ENCODE measurements at regions not wholly inside any gene's neighbourhood (a gene's known extent, or its start where the extent isn't known, plus 50 kb on each side); places are given as distances from the start of the nearest gene placed in this dataset.
"Not testable (repeated sequence)": the region's sequence is repeated elsewhere in the genome, so short reads cannot be mapped to it uniquely, and the experiment has no call there.

GRCh38 chr12:127457726-127458125 is 809.2 kb upstream of the TMEM132C start:
- DNase-seq (ENCODE audit: low read depth), result no peak

- no peak for DNase-seq (ENCODE audit: low read depth)
Observed at GRCh38 chr12:127459166-127459565, 807.8 kb upstream of the TMEM132C start.

- DNase-seq (ENCODE audit: low read depth), result no peak
Observed at GRCh38 chr12:127459687-127460086, 807.3 kb upstream of the TMEM132C start.

- no peak for DNase-seq (ENCODE audit: low read depth)
Observed at GRCh38 chr12:127463237-127463636, 803.7 kb upstream of the TMEM132C start.

GRCh38 chr12:127469331-127469730 is 797.6 kb upstream of the TMEM132C start:
- DNase-seq (ENCODE audit: low read depth), result no peak

GRCh38 chr12:127473766-127474165 is 793.2 kb upstream of the TMEM132C start:
- DNase-seq (ENCODE audit: low read depth), result no peak

- DNase-seq (ENCODE audit: low read depth), result no peak
Observed at GRCh38 chr12:127479256-127479655, 787.7 kb upstream of the TMEM132C start.

- no peak for DNase-seq (ENCODE audit: low read depth)
Observed at GRCh38 chr12:127480775-127481314, 786.1 kb upstream of the TMEM132C start.

- DNase-seq (ENCODE audit: low read depth), result no peak
Observed at GRCh38 chr12:127482950-127483349, 784.0 kb upstream of the TMEM132C start.

GRCh38 chr12:127485528-127485927 is 781.4 kb upstream of the TMEM132C start:
- no peak for DNase-seq (ENCODE audit: low read depth)

- DNase-seq (ENCODE audit: low read depth), result no peak
Observed at GRCh38 chr12:127487031-127487430, 779.9 kb upstream of the TMEM132C start.

- no peak for DNase-seq (ENCODE audit: low read depth)
Observed at GRCh38 chr12:127489061-127489460, 777.9 kb upstream of the TMEM132C start.

- DNase-seq (ENCODE audit: low read depth), result no peak
Observed at GRCh38 chr12:127494961-127495915, 771.7 kb upstream of the TMEM132C start.

GRCh38 chr12:127496255-127496654 is 770.7 kb upstream of the TMEM132C start:
- DNase-seq (ENCODE audit: low read depth), result no peak

- DNase-seq (ENCODE audit: low read depth), result no peak
Observed at GRCh38 chr12:127500512-127501035, 766.4 kb upstream of the TMEM132C start.

GRCh38 chr12:127501916-127502315 is 765.1 kb upstream of the TMEM132C start:
- DNase-seq (ENCODE audit: low read depth), result no peak

GRCh38 chr12:127503246-127503645 is 763.7 kb upstream of the TMEM132C start:
- DNase-seq (ENCODE audit: low read depth), result no peak

- not testable (repeated sequence) for DNase-seq (ENCODE audit: low read depth)
Observed at GRCh38 chr12:127503996-127504395, 763.0 kb upstream of the TMEM132C start.

GRCh38 chr12:127504874-127505273 is 762.1 kb upstream of the TMEM132C start:
- DNase-seq (ENCODE audit: low read depth), result no peak

GRCh38 chr12:127507341-127507740 is 759.6 kb upstream of the TMEM132C start:
- no peak for DNase-seq (ENCODE audit: low read depth)

GRCh38 chr12:127509066-127509778 is 757.7 kb upstream of the TMEM132C start:
- no peak for DNase-seq (ENCODE audit: low read depth)

- no peak for DNase-seq (ENCODE audit: low read depth)
Observed at GRCh38 chr12:127515941-127516340, 751.0 kb upstream of the TMEM132C start.
